ENCODE measurements at regions not wholly inside any gene's neighbourhood (a gene's known extent, or its start where the extent isn't known, plus 50 kb on each side); places are given as distances from the start of the nearest gene placed in this dataset.

DNA sequence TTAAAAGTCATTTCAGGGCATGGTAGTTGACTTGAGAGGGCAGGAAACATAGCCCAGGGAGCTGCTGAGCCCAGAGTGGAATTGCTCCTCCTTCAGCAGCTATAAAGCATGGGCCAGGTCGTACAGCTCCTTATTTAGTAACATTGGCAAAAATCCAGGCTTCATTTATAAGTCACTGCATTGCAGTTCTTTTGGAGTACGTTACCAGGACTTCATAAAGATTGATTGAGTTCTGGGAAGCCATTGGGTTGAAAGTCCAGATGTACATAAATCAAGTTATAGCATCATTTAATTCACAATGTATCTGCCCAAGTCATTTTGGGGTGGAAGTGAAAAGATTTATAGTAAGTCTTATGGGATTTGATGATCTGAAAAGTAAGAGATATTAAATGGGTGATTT is 53.0 kb upstream of the ANKEF1 start:
- no peak for DNase-seq (ENCODE audit: low read depth)

DNA sequence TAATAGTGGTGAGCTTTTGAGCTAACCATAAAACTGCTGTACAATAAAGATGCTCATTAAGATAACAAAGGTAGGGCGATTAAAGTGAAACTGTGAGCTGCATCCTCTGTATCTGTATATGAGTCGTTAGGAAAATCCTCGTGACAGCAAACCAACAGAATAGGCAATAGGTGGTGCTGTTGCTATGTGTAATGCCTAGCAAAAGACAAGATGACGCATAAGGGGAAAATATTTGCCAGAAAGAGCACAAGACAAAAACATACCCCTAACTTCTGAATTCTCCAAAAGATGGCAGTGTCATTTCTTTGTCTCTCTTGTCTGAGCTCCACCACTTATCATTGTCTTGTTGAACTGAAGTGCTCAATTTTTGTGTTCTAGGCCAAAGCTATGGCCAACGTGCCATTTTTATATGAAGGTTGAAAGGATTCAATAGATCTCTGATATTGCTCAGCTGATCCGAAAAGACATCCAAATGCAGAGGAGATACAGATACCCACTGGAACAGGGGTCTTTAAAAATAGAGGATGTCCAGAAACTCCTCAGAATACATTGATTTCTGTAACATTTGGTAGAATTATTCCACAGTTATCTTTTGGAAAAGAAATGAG is 56.3 kb upstream of the ANKEF1 start:
- peak; percentile 14 for DNase-seq (ENCODE audit: low read depth)

DNA sequence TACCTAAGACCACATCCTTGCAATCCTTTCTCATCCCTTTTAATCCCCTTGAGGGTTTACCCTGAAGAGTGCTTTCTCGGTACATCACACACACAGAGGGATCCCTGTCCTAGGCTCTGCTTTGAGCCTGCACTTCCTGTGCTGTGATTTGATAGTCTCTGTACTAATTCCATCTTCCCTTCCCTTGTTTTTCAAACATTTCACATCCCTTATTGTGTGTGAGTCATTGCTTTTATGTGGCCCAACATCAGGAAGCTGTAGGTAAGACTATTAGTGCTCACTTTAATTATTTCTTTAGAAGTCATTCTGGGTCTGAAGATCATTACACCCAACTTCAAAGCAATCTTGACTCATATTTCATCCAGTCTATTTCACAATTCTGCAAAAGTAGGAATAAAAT is 57.2 kb upstream of the ANKEF1 start:
- DNase-seq (ENCODE audit: low read depth) = no peak

DNA sequence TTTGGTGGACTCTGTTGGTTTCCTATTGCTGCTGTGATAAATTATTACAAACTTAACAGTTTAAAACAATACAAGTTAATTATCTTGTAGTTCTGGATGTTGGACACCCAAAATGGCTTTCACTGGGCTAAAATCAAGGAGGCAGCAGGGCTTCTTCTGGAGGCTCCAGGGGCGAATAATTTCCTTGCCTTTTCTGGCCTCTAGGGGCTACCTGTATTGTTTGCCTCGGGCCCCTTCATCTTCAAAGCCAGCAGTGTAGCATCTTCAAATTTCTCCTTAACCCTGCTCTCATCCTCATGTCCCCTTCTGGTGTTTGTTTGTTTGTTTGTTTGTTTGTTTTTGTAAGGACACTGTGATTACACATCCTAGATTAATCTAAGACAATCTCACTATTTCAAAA is 60.5 kb upstream of the ANKEF1 start:
- no peak for DNase-seq (ENCODE audit: low read depth)

DNA sequence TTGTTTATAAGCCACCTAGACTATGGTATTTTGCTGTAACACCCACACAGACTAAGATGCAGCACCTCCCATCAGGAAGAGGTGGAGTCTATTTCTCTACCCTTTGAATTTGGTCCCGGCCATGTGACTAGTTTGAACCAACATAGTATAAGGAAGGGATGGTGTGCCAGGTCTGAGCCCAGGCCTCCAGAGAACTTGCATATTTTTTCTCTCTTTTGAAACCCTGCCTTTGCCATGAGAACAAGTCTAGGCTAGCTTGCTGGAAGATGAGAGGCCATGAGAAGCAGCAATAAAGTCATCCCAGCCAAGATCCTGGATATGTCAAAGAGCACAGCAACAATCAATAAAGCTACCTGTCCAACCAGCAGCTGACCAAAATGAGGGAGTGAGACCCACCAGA is 63.0 kb upstream of the ANKEF1 start:
- no peak for DNase-seq (ENCODE audit: low read depth)

DNA sequence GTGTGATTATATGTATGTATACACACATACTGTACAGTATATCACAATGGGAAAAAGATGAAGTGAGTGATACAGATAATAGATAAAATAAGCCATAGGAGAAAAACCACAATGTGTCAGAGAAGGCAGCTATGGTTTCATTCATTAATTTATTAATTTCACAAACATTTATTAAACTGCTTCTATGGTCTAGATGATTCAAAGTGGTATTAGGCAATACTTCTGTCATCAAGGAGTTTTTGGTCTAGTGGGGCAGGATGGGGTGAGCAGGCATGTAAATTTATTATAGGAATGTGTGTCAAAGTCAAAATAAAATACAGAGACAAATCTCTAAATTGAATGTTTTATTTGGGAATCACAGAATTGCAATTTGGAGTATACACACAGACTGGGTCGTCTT is 65.2 kb upstream of the ANKEF1 start:
- no peak for DNase-seq (ENCODE audit: low read depth)

DNA sequence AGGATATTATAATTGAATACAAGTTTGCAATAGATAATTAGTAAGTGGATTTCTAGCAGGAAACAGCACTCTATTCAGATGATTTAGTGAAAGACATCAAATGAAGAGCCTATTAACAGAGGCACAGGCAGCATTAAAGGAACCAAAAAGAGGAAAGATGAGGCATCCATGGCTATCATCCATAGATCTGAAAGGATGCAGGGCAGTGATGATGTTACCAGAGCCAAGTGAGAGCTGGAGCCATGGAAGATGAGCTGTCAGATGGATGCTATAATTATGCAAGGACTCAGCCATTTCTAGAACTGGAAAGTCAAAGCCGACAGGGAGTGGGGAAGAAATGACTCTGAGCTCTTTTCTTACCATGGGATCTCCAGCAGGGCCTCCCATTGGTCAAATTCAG is 66.8 kb upstream of the ANKEF1 start:
- no peak for DNase-seq (ENCODE audit: low read depth)

DNA sequence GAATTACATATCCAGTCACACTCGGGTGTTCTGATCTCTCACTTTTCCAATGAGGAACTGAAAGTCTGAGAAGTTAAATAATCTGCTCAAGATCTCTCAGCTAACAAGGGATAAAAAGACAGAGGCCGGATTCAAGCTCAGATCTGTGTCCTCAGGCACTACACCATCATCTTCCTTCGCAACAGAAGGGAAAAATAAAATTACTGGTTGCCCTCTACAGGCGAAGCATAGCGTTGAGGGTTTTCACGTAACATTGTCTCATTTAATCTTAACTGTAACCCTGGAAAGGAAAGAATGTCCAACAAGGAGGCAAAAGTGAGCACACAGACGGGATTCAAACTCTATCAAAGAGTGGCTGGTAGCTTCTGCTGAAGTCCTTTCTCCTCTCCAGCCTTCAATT is 67.8 kb upstream of the ANKEF1 start:
- DNase-seq (ENCODE audit: low read depth) = no peak

DNA sequence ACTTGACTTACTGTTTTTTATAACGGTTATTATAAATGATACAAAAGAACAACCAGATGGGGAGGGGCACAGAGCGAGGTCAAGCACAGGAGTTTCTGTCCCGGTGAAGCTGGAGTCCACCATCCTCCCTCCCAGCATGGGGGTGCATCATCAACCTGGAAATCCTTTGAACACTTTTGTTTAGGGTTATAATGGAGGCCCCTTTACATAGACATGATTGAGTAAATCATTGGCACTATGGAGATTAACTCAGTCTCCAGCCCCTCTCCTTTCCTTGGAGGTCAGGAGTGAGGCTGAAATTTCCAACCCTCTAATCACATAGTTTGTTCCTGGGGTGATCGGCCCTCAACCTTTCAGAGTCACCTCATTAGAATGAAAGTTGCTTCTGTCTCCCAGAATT is 71.8 kb upstream of the ANKEF1 start:
- DNase-seq (ENCODE audit: low read depth) = no peak

DNA sequence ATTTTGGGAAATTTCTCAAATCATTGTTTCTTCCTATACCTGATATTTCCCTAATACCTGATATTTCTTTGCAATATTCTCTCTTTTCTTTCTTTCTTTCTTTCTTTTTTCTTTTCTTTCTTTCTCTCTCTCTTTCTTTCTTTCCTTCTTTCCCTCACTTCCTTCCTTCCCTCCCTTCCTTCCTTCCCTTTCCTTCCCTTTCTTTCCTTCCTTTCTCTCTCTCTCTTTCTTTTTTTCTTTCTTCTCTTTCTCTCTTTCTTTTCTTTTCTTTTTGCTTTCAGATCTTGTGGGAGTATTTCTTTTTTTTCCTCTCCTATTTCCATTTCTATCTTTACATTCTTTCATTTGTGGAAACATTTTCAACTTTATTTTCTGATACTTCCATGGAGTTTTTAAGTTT is 76.1 kb upstream of the ANKEF1 start:
- DNase-seq (ENCODE audit: low read depth) = no peak

DNA sequence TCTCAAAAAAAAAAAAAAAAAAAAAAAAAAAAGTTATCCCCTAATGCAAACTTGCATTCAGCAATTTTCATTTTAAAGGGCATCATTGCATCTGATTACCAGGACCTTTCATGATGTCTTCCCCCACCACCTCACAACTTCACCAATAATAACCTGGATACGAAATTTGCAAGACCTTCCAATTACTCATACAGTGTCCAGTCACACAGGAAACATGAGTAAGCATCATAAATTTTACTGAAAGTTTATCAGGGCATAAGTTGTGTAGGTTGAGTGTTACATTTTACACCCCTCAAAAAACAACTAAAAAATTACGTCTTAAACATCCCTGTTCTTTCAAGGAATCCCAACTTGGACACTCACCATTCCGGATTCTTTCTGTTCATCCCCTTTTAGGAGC is 79.1 kb upstream of the ANKEF1 start:
- DNase-seq (ENCODE audit: low read depth) = no peak

DNA sequence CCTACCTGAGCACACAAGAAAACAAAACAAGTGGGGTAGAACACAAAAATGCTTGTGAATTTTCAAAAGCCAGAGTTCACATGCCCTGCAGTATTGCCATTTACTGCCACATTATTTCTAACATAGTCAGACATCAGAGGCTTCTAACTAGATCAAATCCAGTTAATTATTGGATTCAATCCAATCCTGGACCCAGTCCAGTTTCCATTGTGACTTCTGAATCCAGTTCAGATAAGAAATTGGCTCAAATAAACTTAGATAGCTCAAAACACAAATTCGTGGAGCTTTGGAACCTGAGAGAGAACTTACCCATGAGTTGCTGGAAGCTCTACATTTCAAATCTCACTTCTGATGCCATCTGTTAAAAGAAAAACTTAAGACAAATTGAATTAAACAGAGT is 85.2 kb upstream of the ANKEF1 start:
- DNase-seq (ENCODE audit: low read depth) = no peak

DNA sequence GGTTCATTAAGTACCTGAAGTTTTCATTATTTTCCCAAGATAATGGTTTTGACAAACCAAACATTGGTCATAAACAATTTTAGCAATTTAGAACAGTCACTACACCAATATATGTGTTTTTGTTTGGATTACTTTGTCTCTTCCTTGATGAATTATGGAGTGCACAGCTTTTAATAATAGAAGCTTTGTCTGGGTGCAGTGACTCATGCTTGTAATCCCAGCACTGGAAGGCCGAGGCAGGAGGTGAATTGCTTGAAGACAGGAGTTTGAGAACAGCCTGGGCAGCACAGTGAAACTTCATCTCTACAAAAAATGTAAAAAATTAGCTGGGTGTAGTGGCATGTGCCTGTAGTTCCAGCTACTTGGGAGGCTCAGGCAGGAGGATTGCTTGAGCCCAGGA is 89.4 kb upstream of the ANKEF1 start:
- no peak for DNase-seq (ENCODE audit: low read depth)

DNA sequence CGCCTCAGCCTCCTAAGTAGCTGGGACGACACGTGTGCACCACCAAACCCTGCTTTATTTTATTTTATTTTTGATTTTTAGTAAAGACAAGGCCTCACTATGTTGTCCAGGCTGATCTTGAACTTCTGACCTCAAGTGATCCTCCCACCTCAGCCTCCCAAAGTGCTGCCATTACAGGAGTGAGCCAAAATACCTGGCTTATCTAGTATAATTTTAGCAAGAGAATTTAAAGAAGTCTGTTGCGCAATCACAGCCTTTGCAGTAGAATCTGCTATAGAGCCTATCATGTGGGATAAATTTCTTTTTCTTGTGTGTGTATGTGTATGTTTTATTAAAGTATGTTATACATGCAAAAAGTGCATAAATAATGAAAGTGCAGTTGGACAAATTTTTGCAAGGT is 92.1 kb upstream of the ANKEF1 start:
- no peak for DNase-seq (ENCODE audit: low read depth)

DNA sequence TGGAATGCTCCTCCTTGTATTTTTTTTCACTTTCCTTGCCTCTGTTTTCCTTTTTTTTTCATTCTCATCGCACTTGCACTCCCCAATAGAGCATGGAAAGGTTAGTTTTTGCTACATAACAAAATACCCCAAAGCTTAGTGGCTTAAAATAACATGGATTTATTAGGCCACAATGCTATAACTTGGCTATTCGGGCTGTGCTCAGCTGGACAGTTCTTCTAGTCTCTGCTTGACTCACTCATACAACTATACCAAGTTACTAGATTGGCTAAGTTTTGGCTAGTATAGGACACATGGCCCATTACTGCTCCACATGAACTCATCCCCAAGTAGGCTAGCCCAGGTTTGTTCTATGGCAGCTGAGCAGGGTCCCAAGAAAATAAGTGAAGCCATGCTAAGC is 94.5 kb upstream of the ANKEF1 start:
- no peak for DNase-seq (ENCODE audit: low read depth)

DNA sequence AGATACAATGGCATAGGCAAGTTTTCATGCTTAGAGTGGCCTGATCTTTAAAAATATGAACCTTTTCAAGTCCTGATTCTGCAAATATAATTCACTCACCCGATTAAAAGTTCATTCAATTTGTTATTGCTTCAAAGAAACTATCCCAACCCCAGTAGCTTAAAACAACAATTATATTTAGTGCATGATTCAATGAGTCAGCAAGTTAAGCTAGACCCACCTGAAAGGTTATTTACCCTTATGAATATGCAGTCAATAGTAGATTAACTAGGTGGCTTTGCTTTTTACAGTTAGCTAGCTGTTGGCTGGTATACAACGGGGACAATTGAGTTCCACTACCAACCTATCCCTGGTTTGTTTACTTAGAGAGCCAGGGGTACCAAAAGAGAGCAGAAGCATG is 95.6 kb upstream of the ANKEF1 start:
- no peak for DNase-seq (ENCODE audit: low read depth)

DNA sequence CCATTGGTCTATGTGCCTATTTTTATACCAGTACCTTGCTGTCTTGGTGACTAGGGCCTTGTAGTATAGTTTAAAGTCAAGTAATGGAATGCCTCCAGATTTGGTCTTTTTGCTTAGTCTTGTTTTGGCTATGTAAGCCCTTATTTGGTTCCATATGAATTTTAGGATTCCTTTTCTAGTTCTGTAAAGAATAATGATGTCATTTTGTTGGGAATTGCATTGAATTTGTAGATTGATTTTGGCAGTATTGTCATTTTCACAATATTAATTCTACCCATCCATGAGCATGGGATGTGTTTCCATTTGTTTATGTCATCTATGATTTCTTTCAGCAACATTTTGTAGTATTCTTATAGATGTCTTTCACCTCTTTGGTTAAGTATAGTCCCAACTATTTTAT is 96.4 kb upstream of the PAK5 start:
- no peak for DNase-seq (ENCODE audit: low read depth)

DNA sequence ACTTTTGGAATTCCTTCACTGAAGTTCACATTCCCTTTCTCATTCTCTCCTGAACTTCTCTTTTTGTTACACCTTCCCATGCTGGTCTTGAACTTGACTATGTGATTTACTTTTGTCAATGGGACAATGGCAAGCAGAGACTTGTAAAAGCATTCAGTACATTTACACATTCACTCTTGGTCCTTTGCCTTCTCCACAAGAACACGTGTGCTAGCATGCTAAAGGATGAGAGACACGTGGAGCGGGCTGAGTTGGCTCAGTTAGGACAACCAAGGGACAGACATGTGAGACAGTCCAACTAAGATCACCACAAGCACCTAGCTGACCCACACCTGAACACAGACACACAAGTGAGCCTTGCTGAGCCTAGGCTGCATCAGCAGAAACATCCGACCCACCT is 91.3 kb upstream of the PAK5 start:
- no peak for DNase-seq (ENCODE audit: low read depth)

DNA sequence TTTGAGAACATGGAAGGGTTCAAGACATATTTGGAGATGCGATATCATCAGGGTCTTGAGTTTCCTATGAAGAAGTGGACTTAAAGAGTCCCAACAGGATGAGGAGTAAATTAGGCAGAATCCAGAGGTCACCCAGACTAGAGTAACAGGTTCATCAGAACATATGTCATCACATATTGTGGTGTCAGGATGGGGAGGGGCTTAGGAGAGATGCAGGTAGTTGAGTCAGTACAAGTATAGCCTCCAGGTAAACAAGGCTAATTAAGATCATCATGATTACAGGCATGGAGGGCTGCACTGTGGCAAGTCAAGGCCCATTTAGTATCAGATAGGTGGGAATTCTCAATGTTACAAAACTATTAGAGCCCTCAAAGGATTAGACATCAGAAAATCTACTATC is 90.1 kb upstream of the PAK5 start:
- DNase-seq (ENCODE audit: low read depth) = no peak

DNA sequence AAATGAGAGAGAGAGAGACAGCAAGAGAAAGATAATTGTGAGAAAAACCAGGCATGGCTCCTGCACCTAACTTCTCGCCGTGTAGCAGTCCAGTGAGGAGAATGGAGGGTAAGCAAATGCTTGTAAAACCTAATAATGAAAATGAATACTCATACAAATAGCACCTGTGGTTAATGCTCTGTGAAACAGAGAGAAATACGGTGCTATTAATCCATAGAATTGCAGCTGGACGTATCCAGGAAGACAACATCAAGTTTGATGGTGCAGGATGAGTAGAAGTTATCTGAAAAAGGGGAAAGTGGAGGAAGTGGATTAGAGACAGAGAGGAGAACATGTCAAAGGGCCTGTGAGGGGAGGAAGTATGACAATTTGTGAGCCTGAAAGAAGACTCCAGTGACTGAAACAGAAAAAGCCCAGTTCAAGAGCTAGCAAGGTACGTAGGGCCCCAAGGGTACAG is 89.4 kb upstream of the PAK5 start:
- no peak for DNase-seq (ENCODE audit: low read depth)

DNA sequence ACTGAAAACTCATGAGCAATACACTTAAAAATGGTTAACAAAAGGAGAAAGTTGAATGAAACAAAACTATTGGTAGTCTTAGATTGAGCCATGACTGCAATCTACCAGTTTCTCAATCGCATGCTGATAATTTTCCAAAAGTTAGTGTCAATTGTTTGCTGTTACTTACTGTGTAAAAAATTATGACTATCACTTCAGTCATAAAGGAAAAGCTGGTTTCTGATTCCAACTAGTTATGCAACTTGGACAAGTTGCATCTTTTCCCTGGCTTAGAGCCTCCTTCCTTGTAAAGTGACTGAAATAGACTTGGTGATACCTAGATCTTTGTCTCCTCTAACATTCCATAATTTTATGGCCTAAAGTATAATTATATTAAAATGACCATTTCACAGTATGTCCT is 88.3 kb upstream of the PAK5 start:
- DNase-seq (ENCODE audit: low read depth) = no peak

DNA sequence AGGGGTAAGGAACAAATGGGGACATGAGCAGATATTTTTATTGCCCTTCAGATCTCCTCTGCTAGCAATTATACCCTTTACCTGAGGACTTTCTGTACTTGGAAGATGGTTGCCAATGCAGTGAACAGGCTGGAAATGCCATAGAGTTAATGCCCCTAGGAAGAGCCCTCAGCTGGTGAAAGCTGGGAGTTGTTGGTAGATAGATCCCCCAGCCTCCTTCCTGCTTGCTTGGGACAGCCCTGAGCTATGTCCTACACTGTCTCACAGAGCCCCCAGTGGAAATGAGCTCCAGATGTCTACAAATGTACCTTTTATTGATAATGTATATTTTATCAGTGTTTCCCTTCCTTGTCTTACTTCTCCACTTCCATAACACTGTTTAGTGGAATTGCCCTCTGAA is 87.6 kb upstream of the PAK5 start:
- DNase-seq (ENCODE audit: low read depth) = no peak

DNA sequence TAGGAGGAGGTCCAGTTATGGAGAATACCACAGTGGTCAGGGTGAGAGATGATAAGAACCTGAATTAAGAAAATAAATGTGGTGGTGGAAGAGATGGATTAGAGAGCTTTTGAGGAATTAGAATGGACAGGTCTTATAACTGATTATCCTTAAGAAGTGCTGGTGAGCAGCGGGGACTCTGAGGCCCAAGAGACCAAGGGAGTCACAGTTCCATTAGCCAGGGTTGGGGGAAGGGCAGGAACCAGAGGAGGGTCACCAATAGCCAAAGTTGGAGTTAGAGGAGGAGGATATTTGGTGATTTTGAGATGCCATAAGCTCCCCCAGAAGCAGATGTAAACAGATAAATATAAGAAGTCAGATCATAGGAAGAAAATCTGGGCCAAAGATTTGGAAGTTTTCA is 87.1 kb upstream of the PAK5 start:
- no peak for DNase-seq (ENCODE audit: low read depth)

DNA sequence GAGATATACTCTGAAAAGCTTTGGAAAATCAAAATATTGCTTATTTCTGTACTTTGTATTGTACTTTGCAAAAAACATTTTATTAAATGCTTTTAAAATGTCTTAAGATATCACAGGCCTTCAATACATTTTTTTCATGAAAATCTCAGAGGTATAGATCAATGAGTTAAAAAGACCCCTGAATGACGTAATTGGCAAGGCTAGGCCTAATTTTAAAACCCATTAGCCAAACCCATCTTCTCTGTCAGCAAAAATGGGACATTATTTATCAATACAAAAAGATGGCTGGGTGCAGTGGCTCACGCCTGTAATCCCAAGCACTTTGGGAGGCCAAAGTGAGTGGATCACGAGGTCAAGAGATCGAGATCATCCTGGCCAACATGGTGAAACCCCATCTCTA is 84.8 kb upstream of the PAK5 start:
- DNase-seq (ENCODE audit: low read depth) = no peak

DNA sequence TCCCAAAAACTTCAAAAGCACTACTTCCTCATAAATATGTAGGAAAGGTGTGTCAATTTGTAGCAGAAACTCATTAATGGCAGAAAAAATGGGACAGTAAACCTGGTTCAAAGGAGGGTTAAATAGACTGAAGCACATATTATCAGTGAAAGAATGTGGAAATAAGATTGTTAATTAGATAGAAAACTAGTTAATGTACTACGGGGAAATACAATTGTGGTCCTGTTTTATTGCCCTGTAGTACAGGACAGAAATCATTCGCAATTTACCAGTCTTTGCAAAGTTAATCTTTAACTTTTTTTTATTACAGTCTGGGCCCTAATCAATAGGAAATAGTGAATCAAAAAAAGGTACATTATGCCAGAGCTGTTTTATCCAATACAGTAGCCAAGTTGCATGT is 82.0 kb upstream of the PAK5 start:
- DNase-seq (ENCODE audit: low read depth) = no peak

All from activated gamma-delta T cell treated with anti-CD3 and anti-CD28 coated beads, Interleukin-2, amount 50 U/mL, for 16 hours (primary cell).